OCI-LY7 (cell line): ENCODE measurements at regions not wholly inside any gene's neighbourhood (a gene's known extent, or its start where the extent isn't known, plus 50 kb on each side); places are given as distances from the start of the nearest gene placed in this dataset.

Source experiments
- EZH2phosphoT487 ChIP-seq: fragments of 200-600 bp; sonication (generic); IDR thresholded peaks from 2 replicates; pipeline ENCODE4 v1.6.1; 2018; ENCODE audit warnings: low read depth, borderline replicate concordance, mild to moderate bottlenecking, mixed run types, antibody characterized with exemption, low read length, moderate library complexity, mixed read lengths
- TF ChIP-seq, protein P1 (sequence below): fragments of 200-600 bp; sonication (generic); conservative IDR thresholded peaks from 2 replicates; pipeline ENCODE4 v1.5.1; 2014; ENCODE audit warnings: mild to moderate bottlenecking, antibody characterized with exemption, low read length, moderate library complexity, mixed read lengths

DNA sequence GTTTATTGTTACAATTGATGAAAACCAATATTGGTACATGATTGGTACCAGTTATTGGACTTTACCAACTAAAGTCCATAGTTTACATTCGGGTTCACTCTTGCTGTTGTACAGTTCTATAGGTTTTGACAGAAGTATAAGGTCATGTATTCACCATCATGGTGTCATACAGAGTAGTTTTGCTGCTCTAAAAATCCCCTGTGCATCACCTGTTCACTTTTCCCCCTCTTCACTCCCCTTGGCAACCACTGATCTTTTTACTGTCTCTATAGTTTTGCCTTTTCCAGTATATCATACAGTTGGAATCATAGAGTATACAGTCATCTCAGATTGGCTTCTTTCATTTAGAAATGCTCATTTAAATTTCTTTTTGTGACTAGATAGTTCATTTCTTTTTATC is 51.2 kb upstream of the MED4 start:
- TF ChIP-seq, protein P1, sequence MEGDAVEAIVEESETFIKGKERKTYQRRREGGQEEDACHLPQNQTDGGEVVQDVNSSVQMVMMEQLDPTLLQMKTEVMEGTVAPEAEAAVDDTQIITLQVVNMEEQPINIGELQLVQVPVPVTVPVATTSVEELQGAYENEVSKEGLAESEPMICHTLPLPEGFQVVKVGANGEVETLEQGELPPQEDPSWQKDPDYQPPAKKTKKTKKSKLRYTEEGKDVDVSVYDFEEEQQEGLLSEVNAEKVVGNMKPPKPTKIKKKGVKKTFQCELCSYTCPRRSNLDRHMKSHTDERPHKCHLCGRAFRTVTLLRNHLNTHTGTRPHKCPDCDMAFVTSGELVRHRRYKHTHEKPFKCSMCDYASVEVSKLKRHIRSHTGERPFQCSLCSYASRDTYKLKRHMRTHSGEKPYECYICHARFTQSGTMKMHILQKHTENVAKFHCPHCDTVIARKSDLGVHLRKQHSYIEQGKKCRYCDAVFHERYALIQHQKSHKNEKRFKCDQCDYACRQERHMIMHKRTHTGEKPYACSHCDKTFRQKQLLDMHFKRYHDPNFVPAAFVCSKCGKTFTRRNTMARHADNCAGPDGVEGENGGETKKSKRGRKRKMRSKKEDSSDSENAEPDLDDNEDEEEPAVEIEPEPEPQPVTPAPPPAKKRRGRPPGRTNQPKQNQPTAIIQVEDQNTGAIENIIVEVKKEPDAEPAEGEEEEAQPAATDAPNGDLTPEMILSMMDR, result no peak
- no peak for TF ChIP-seq EZH2phosphoT487
